Stimulated activated CD4-positive, alpha-beta T cell treated with anti-CD3 and anti-CD28 coated beads, Interleukin-12 subunit alpha, Interleukin-12 subunit beta, amount 100 ng/mL, for 24 hours (primary cell): ENCODE measurements at regions not wholly inside any gene's neighbourhood (a gene's known extent, or its start where the extent isn't known, plus 50 kb on each side); places are given as distances from the start of the nearest gene placed in this dataset.

Source experiments
- DNase-seq, 2 experiments: peaks; one replicate each; pipeline ENCODE4 v3.0.0-alpha.2; 2020; ENCODE audit warnings: low read depth in 2 of 2

GRCh38 chr3:23743141-23743784 lies 62.5 kb upstream of the UBE2E1 start:
- no peak for DNase-seq

GRCh38 chr3:23746441-23746840 lies 59.3 kb upstream of the UBE2E1 start:
- DNase-seq: no peak

- DNase-seq: no peak
Measured at GRCh38 chr3:23747841-23748240, 57.9 kb upstream of the UBE2E1 start.

- no peak for DNase-seq
Measured at GRCh38 chr3:23748398-23749110, 57.2 kb upstream of the UBE2E1 start.

- DNase-seq: no peak
Measured at GRCh38 chr3:23749609-23750008, 56.1 kb upstream of the UBE2E1 start.

- no peak for DNase-seq
Measured at GRCh38 chr3:23750573-23751210, 55.1 kb upstream of the UBE2E1 start.

GRCh38 chr3:23751212-23751723 lies 54.5 kb upstream of the UBE2E1 start:
- no peak for DNase-seq

- DNase-seq: no peak
Measured at GRCh38 chr3:23752126-23752525, 53.6 kb upstream of the UBE2E1 start.

- DNase-seq: no peak
Measured at GRCh38 chr3:23754215-23754614, 51.5 kb upstream of the UBE2E1 start.
